GM19397 (cell line): ENCODE measurements at regions not wholly inside any gene's neighbourhood (a gene's known extent, or its start where the extent isn't known, plus 50 kb on each side); places are given as distances from the start of the nearest gene placed in this dataset.

Source experiments
- ATAC-seq: cut with Tn5 transposase; IDR thresholded peaks from one replicate; pipeline ENCODE4 v1.9.1; 2021; ENCODE audit warnings: mild to moderate bottlenecking, moderate library complexity; ENCODE audit not compliant: unreplicated experiment

DNA sequence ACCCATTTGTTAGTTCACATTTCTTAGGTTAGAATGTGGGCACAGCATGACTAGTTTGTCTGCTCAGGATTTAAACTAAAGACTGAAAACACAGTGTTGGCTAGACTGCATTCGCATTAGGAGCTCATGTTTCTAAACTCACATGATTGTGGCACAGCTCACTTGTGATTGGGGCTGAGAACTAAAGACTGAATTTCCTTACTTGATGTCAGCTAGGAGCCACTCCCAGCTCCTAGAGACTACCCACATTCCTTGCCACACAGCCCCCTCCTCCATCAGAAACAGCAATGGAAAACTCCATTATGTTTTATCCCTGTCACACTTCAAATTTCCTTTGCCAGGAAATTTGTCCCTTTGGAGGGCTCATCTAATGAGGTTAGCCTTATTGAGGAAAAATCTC lies 170.2 kb upstream of the NUDT6 start:
- no peak for ATAC-seq

DNA sequence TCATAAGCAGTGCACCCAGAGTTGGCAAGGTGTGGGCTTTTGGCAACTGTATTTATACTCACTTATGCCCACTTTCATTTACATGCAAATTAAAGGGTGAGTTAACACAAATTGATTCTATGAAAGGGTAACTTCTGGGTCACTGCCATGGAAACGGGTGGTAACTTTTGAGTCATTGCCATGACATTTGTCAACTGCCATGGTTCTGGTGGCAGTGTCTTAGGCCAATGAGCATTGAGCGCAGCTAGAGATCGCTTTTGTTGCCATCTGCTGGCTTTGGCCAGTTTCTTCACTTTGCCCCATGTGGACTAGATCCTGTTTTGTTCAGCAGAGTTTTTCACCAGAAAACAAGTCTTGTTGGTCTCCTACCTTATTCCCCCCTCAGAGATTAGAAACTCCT lies 170.8 kb upstream of the NUDT6 start:
- ATAC-seq = no peak

- ATAC-seq = no peak
Measured at GRCh38 chr4:123096038-123096437, 173.6 kb upstream of the NUDT6 start.

DNA sequence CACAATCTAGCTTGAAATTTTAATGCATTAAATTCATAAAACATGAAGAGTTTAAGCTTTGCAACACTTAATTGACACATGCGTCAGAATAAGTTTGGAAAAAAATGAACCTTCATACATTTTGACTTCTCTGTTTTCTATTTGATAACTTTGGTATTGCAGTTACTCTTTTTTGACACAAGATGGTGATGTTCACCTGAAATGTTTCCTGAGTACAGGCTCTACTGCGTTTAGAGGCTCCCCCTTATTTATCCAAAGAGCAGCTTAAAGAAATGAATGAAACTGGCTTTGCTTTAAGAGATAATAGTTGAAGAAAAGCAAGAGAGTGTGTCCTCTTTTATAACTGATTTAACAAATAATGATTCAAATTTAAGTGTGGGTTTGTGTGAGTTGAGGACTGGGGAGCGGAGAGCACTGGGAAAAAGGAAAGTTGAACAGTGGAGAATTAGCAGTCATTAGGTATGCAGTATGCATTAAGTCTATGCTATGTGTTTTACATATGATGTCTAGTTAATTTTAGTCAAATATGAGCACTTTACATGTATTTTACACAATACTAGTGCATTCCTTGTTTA lies 180.6 kb upstream of the NUDT6 start:
- ATAC-seq = no peak

GRCh38 chr4:123104310-123105025 lies 182.1 kb upstream of the NUDT6 start:
- no peak for ATAC-seq

DNA sequence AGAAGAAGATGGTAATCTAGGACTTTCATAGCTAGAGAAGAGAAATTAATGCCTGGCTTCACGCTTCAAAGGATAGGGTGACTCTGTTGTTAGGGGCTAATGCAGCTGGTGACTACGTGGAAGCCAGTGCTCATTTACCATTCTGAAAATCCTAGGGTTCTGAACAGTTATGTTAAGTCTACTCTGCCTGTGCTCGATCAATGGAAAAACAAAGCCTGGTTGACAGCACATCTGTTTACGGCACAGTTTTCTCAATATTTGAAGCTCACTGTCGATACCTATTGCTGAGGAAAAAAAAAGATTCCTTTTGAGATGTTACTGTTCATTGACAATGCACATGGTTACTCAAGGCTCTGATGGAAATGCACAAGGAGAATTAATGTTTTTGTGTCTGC lies 182.6 kb upstream of the NUDT6 start:
- ATAC-seq = no peak

- no peak for ATAC-seq
Measured at GRCh38 chr4:123106747-123107146, 184.3 kb upstream of the NUDT6 start.

DNA sequence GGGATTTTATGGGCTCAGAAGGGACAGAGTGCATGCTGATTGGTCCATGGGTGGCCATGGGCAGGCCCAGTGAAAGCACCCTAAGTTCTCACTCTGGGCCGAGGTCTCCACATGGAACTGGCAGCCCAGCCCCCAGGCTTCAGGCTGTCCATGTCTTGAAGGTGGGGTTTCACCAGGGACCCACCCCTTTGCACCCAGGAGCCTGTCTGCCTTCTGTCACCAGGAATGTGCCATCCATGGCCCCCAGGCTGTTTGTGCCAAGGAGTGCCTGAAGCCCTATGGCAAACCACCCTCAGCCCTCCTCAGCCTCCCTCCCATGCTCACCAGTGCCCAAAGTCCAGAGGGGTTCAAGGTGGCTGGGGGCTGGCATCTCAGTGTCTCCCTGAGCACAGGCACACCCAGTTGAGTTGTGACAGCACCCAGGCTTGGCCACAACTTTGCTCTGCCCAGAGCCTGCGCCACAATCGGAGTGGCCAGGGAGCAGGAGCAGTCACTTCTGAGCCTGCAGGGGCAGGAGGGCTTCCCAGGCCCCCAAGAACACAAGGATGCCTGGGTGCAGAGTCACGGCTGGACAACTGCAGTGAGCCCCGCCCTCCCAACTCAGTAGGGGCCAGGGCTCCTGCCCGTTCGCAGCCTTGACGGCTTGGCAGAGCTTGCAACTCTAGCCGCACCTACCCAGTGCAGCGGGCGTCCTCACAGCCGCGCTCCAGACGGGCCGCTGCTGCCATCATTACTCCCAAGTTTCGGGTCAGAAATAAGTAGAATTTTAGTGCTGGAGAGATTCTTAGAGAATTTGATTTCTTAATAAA lies 185.3 kb upstream of the NUDT6 start:
- no peak for ATAC-seq

DNA sequence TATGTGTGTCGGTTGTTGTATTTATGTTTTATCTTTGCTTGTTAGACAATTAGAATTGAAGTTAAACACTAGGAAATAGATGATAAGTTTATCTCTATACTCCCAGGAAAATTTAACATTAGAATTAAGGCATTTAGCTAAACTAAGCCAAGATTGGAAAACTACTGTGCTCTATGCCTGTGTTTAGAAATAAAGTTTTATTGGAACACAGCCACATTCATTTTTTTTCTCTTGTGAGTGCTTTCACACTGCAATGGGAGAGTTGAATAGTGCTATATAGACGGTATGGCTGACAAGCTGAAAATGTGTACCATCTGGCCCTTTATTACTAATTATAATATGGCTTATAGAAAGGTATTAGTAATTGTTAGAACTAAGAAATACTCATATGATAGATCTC lies 186.7 kb upstream of the NUDT6 start:
- ATAC-seq = no peak

GRCh38 chr4:123110147-123110546 lies 187.8 kb upstream of the NUDT6 start:
- no peak for ATAC-seq

GRCh38 chr4:123110685-123111084 lies 188.3 kb upstream of the NUDT6 start:
- ATAC-seq = no peak

- no peak for ATAC-seq
Measured at GRCh38 chr4:123113155-123113554, 190.8 kb upstream of the NUDT6 start.

DNA sequence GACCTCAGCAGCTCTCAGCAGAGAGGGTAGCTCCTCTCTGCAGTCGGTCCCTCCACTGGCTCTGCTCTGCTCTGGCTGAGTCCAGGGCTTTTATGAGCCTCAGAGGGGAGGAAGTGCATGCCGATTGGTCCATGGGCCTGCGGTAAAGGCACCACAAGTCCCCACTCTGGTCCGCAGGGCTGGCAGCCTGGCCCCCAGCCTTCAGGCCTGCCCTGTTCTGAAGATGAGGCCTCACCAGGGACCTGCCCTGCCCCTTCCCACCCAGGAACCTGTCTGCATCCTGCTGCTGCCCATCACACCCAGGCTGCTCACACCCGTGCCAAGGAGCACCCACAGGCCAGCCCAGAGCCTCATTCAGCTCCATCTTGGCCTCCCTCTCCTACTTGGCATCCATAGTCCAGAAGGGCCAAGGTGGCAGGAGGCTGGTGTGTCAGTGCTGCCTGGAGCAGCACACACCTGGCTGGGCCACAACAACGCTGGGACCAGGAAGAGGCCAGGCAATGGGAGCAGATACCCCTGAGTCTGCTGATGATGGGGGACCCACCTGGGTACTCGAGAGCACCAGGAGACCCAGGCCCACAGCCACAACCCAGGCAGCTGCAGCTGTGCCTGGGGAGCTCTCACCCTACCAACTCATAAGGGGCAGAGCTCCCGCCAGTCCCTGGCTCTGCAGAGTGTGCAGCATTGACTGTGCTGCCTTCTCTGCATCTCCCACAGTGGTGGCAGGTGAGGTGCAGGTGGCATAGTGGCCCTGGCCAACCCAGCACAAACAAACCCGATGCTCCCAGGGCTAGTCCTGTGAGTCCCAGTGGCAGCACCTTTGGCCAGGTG lies 191.9 kb upstream of the NUDT6 start:
- ATAC-seq = no peak

GRCh38 chr4:123114915-123115756 lies 192.7 kb upstream of the NUDT6 start:
- ATAC-seq = no peak

DNA sequence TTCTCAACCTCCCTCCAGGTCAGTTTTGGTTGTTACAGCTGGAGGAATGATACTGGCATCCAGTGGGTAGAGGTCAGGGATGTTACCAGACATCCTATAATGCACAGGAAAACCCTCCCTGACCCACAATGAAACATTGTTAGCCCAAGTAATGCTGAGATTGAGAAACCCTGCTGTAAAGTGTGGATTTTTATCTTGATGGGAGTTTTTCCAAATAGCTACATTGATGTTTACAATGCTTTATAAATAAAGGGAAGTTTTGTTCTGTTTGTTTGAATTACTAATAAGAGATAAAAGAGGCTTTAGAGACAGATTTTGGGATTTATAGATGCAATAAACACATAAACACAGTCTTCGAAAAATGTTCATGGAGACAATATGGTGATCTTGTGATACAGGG lies 194.0 kb upstream of the NUDT6 start:
- ATAC-seq = no peak

DNA sequence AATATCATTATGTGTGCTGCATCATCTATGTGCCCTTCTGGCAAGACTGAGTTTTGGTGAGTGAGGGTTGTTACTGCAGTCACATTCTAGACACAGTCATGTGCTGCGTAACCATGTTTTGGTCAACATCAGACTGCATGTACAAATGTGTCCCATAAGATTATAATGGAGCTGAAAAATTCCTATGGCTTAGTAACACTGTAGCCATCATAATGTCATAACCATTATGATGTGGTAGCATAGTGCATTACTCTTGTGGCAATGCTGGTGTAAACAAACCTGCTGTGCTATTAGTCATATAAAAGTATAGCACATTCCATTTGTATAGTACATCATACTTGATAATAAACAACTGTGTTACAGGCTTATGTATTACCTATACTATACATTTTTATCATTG lies 198.1 kb upstream of the NUDT6 start:
- ATAC-seq = no peak

DNA sequence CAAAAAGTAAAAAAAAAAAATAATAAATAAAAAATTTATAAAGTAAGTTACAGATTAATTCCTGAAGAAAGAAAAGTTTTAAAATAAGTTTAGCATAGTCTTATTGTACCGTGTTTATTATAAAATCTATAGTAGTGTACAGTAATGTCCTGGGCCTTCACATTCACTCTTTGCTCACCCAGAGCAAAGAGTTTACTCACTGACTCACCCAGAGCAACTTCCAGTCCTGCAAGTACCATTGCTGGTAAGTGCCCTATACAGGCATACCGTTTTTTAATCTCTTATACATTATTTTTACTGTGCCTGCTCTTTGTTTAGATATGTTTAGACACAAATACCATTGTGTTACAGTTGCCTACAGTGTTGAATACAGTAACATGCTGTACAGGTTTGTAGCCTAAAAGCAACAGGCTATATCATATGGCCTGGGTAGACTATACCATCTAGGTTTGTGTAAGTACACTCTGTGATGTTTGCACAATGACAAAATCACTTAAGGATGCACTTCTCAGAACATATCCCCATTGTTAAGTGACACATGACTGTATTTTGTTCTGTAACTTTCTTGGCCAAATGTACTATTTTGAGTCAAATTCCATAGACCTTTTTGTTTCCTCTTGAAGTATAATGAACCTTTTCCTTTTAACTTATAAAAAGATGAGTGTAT lies 199.0 kb upstream of the NUDT6 start:
- ATAC-seq = no peak

DNA sequence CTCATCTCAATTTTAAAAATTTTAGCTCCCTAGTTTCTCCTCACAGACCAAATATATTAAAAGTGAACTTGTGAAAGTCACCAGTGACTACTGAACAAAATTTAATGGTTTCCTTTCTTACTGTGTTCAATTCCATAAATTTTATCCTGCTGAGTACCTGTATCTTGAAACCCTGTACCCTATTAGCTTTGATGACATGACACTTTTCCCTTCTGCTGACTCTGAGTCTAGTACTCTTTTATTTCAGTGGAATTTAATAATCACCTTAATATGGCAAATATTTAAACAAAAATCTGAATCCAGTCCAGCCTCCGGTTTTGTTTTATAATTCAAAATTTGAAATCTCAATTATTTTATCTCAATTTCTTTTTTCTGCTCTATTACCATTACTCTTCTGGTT lies 203.1 kb upstream of the NUDT6 start:
- no peak for ATAC-seq

DNA sequence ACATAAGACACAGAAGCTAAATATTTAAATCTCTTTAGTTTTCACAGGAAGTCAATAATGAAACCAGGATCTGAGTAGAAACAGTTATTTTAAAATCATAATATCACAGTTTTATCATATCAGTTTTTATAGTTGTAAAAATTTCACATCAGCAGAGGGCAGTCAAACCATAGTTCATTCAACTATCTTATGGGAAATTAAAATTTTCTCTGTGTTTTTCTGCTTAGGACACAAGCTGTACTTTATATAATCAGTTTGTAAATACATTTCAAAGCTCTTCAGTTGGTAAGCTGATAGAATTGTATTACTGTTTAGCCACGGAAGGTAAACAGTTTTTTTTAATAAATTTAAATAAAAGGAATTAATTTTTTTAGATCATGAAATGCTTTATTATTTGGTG lies 204.8 kb upstream of the NUDT6 start:
- ATAC-seq = no peak

DNA sequence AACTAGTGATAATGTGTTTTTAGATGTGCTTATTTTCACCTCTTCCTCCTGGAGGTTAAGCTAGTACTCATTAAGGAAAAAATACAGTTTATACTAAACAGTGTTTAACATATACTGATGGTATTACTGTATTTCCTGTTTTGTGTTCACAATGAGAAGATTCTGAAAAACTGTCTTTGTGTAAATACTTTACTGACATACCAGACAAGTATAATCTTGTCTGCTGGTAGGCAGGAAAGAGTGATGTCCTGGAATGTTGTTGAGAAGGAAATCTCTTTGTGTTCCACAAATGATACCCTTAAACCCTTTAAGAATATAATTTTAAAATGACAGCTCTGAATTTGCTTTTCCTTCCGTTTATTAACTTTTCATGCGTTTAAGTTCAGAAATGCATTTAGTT lies 205.5 kb upstream of the NUDT6 start:
- no peak for ATAC-seq
